Tongue (tissue), 1 donor: ENCODE measurements at regions not wholly inside any gene's neighbourhood (a gene's known extent, or its start where the extent isn't known, plus 50 kb on each side); places are given as distances from the start of the nearest gene placed in this dataset.

Source experiments
- DNase-seq: peaks from one replicate; pipeline ENCODE4 v3.0.0-alpha.2; 2015

- peak; percentile 3 for DNase-seq
Measured at GRCh38 chrX:46447384-46447783, 97.8 kb downstream of the ZNF674 start.

GRCh38 chrX:46446727-46447378 lies 98.4 kb downstream of the ZNF674 start:
- DNase-seq, result peak; percentile 91

GRCh38 chrX:46444011-46444410 lies 101.2 kb downstream of the ZNF674 start:
- no peak for DNase-seq

- DNase-seq, result no peak
Measured at GRCh38 chrX:46436744-46437143, 108.5 kb downstream of the ZNF674 start.

- DNase-seq, result no peak
Measured at GRCh38 chrX:46433892-46434291, 111.3 kb downstream of the ZNF674 start.

GRCh38 chrX:46408553-46409407 lies 136.4 kb downstream of the ZNF674 start:
- peak; percentile 82 for DNase-seq

GRCh38 chrX:46407753-46408130 lies 137.5 kb downstream of the ZNF674 start:
- no peak for DNase-seq

- peak; percentile 1 for DNase-seq
Measured at GRCh38 chrX:46407036-46407752, 138.0 kb downstream of the ZNF674 start.

- no peak for DNase-seq
Measured at GRCh38 chrX:46404774-46405173, 140.4 kb downstream of the ZNF674 start.

- no peak for DNase-seq
Measured at GRCh38 chrX:46400530-46401443, 144.4 kb downstream of the ZNF674 start.

GRCh38 chrX:46398874-46399273 lies 146.3 kb downstream of the ZNF674 start:
- no peak for DNase-seq

- DNase-seq, result no peak
Measured at GRCh38 chrX:46398126-46398525, 147.1 kb downstream of the ZNF674 start.

- DNase-seq, result no peak
Measured at GRCh38 chrX:46386511-46386910, 158.7 kb downstream of the ZNF674 start.

GRCh38 chrX:46383006-46383405 lies 162.2 kb downstream of the ZNF674 start:
- DNase-seq, result no peak

GRCh38 chrX:46382595-46382994 lies 162.6 kb downstream of the ZNF674 start:
- DNase-seq, result no peak

- DNase-seq, result peak; percentile 1
Measured at GRCh38 chrX:46381630-46382029, 163.6 kb downstream of the ZNF674 start.

- DNase-seq, result no peak
Measured at GRCh38 chrX:46380148-46380752, 165.0 kb downstream of the ZNF674 start.

GRCh38 chrX:46376246-46376885 lies 168.9 kb downstream of the ZNF674 start:
- DNase-seq, result peak; percentile 44

- DNase-seq, result no peak
Measured at GRCh38 chrX:46375831-46376230, 169.4 kb downstream of the ZNF674 start.

- no peak for DNase-seq
Measured at GRCh38 chrX:46374371-46374770, 170.8 kb downstream of the ZNF674 start.

GRCh38 chrX:46367491-46367890 lies 177.7 kb downstream of the ZNF674 start:
- DNase-seq, result no peak
